HG03460 (cell line): ENCODE measurements at regions not wholly inside any gene's neighbourhood (a gene's known extent, or its start where the extent isn't known, plus 50 kb on each side); places are given as distances from the start of the nearest gene placed in this dataset.
A peak's percentile ranks its signal among the peaks of the same experiment; 100 is the strongest.

ENCODE experiments used
- ATAC-seq: cut with Tn5 transposase; IDR thresholded peaks from one replicate; pipeline ENCODE4 v1.9.1; 2021; ENCODE audit not compliant: unreplicated experiment

- ATAC-seq, result no peak
Measured at GRCh38 chr10:10207538-10207937, 810.1 kb upstream of the CELF2 start.

GRCh38 chr10:10208196-10208595 lies 809.5 kb upstream of the CELF2 start:
- ATAC-seq, result no peak

- peak; percentile 79 for ATAC-seq
Measured at GRCh38 chr10:10209167-10209566, 808.5 kb upstream of the CELF2 start.

- no peak for ATAC-seq
Measured at GRCh38 chr10:10211409-10211808, 806.3 kb upstream of the CELF2 start.

GRCh38 chr10:10213237-10213636 lies 804.4 kb upstream of the CELF2 start:
- ATAC-seq, result peak; percentile 72

GRCh38 chr10:10222304-10222841 lies 795.3 kb upstream of the CELF2 start:
- no peak for ATAC-seq

- no peak for ATAC-seq
Measured at GRCh38 chr10:10223131-10223530, 794.5 kb upstream of the CELF2 start.

- ATAC-seq, result no peak
Measured at GRCh38 chr10:10225136-10225676, 792.5 kb upstream of the CELF2 start.

GRCh38 chr10:10233229-10233628 lies 784.4 kb upstream of the CELF2 start:
- no peak for ATAC-seq

GRCh38 chr10:10235003-10235402 lies 782.7 kb upstream of the CELF2 start:
- no peak for ATAC-seq

GRCh38 chr10:10247585-10247984 lies 770.1 kb upstream of the CELF2 start:
- ATAC-seq, result no peak

- no peak for ATAC-seq
Measured at GRCh38 chr10:10256860-10257259, 760.8 kb upstream of the CELF2 start.

- no peak for ATAC-seq
Measured at GRCh38 chr10:10259013-10259412, 758.7 kb upstream of the CELF2 start.

GRCh38 chr10:10270126-10271050 lies 747.3 kb upstream of the CELF2 start:
- no peak for ATAC-seq

- no peak for ATAC-seq
Measured at GRCh38 chr10:10271639-10272192, 746.0 kb upstream of the CELF2 start.

GRCh38 chr10:10273661-10274060 lies 744.0 kb upstream of the CELF2 start:
- no peak for ATAC-seq

- no peak for ATAC-seq
Measured at GRCh38 chr10:10279906-10280305, 737.8 kb upstream of the CELF2 start.

- ATAC-seq, result no peak
Measured at GRCh38 chr10:10292501-10292900, 725.2 kb upstream of the CELF2 start.

- no peak for ATAC-seq
Measured at GRCh38 chr10:10293041-10293440, 724.6 kb upstream of the CELF2 start.

- ATAC-seq, result no peak
Measured at GRCh38 chr10:10293481-10293951, 724.2 kb upstream of the CELF2 start.

- no peak for ATAC-seq
Measured at GRCh38 chr10:10294184-10294880, 723.3 kb upstream of the CELF2 start.
